Bronchial epithelial cell (primary cell): ENCODE measurements at regions not wholly inside any gene's neighbourhood (a gene's known extent, or its start where the extent isn't known, plus 50 kb on each side); places are given as distances from the start of the nearest gene placed in this dataset.

Experiments
- DNase-seq: peaks from one replicate; pipeline ENCODE4 v3.0.0-alpha.2; 2010; ENCODE audit warnings: low read depth
- FAIRE-seq: peaks from 2 replicates; lab custom pipeline; 2011; peaks lifted over from hg19 to GRCh38; lab: Jason Lieb, UNC
- H3K27me3 ChIP-seq: 2 replicates; pipeline ENCODE4 v1.5.1; 2011; ENCODE audit warnings: low read length; ENCODE audit not compliant: control insufficient read depth, insufficient read depth
- H3K36me3 ChIP-seq: 2 replicates; pipeline ENCODE4 v1.5.1; 2011; ENCODE audit warnings: low read length; ENCODE audit not compliant: control insufficient read depth, insufficient read depth
- H3K4me3 ChIP-seq: 2 replicates; pipeline ENCODE4 v1.5.1; 2011; ENCODE audit warnings: mild to moderate bottlenecking, low read depth, low read length, control low read depth
- TF ChIP-seq, protein P1 (sequence below): IDR thresholded peaks from 2 replicates; pipeline ENCODE4 v1.5.1; 2011; ENCODE audit warnings: mild to moderate bottlenecking, moderate library complexity, low read length, control low read depth, inconsistent platforms; ENCODE audit not compliant: insufficient read depth, severe bottlenecking

DNA sequence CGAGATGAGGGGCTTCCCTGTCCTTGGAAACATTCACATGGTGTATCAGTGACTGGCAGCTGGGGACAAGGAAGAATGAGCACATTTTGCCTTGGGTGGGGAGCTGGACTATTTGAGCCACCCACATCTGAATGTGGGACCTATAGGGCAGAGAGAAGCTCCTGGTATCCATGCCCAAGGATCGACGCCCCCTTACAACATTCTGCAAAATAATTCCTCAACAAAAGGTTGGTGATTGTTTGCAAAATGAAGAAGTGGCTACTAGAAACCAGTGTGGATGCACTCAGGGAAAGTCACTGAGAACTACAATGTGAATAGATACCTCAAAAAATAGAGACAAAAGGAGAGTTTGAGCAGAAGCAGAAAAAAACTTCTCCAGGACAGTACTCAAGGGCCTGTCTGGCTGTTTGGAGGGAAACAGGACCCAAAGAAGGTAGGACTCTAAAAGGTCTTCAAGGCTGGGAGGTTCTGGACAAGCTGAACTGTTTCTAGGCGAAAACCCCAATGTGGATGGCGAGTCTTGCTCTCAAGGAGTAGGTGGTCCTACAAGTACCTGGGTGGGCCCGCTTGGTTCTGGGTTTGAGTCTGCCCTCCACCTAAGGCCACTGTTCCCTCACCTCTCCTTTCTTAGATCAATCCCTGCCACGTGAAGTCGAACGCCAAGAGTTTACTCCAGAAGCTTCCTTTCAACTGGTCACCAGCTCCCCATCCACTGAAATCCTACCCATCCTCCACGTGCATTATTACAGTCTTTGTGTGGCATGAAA, 125.0 kb upstream of the ZNF746 start:
- H3K27me3 ChIP-seq: no peaks in the 10 kb centered on the region
- no peak for FAIRE-seq
- DNase-seq: no peak
- H3K36me3 ChIP-seq: peaks cover 25% of the 10 kb centered on the region
- H3K4me3 ChIP-seq: peak overlapping the region; percentile 85
- TF ChIP-seq, protein P1, sequence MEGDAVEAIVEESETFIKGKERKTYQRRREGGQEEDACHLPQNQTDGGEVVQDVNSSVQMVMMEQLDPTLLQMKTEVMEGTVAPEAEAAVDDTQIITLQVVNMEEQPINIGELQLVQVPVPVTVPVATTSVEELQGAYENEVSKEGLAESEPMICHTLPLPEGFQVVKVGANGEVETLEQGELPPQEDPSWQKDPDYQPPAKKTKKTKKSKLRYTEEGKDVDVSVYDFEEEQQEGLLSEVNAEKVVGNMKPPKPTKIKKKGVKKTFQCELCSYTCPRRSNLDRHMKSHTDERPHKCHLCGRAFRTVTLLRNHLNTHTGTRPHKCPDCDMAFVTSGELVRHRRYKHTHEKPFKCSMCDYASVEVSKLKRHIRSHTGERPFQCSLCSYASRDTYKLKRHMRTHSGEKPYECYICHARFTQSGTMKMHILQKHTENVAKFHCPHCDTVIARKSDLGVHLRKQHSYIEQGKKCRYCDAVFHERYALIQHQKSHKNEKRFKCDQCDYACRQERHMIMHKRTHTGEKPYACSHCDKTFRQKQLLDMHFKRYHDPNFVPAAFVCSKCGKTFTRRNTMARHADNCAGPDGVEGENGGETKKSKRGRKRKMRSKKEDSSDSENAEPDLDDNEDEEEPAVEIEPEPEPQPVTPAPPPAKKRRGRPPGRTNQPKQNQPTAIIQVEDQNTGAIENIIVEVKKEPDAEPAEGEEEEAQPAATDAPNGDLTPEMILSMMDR: no peak

DNA sequence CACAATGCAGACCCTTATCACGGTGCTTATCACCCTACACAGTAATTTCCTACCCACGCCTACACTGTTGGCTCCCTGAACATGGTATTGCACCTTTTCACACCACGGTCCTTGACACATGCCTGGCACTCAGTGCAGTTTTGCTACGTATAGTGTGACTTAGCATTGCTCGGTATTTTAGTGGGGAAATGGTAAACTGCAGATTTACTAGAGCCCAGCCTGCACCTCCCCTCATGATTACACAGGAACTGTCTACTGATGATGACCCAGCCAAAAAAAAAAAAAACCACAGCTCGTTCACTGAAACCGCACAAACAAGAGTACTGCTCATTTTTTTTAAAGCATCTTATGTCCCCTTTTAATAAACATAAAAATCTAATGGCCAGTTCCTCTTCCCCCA, 124.2 kb upstream of the ZNF746 start:
- peaks cover 31% of the 10 kb centered on the region for H3K36me3 ChIP-seq
- FAIRE-seq: no peak
- no peaks in the 10 kb centered on the region for H3K27me3 ChIP-seq
- no peak overlapping the region for H3K4me3 ChIP-seq
- no peak for DNase-seq
- TF ChIP-seq, protein P1: no peak

GRCh38 chr7:149620961-149621360, 123.4 kb upstream of the ZNF746 start:
- TF ChIP-seq, protein P1: no peak
- Histone ChIP-seq H3K36me3 (peaks cover 36% of the 10 kb centered on the region), H3K4me3 (no peak overlapping the region), H3K27me3 (no peaks in the 10 kb centered on the region)
- DNase-seq: no peak
- FAIRE-seq: no peak

DNA sequence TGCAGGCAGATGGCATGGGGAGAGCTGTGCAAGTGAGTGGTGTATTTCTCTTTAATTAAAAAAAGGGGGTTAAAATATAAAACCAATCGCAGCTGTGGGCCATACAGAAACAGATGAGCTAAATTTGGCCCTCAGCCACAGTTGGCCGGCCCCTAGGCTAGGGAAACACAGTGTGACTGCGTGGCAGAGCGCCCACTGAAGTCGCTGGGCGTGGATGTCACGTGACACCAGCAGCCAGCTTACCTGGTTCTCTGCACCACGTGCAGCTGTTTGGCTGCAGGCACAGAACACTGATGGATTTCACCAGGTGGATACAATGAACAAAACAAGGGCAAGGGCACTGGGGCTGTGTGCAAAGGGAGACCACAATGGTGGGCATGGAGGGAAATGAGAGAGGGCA, 119.3 kb upstream of the ZNF746 start:
- Histone ChIP-seq H3K36me3 (peaks cover 53% of the 10 kb centered on the region), H3K4me3 (no peak overlapping the region), H3K27me3 (no peaks in the 10 kb centered on the region)
- DNase-seq (no peak), FAIRE-seq (no peak)
- TF ChIP-seq, protein P1: no peak

- Histone ChIP-seq H3K4me3 (no peak overlapping the region), H3K36me3 (peaks cover 54% of the 10 kb centered on the region), H3K27me3 (no peaks in the 10 kb centered on the region)
- TF ChIP-seq, protein P1: no peak
- no peak for DNase-seq
- no peak for FAIRE-seq
Observed at GRCh38 chr7:149615690-149616270, 118.2 kb upstream of the ZNF746 start.
